Astrocyte of the spinal cord (primary cell): ENCODE measurements at regions not wholly inside any gene's neighbourhood (a gene's known extent, or its start where the extent isn't known, plus 50 kb on each side); places are given as distances from the start of the nearest gene placed in this dataset.

Source experiments
- DNase-seq: peaks from one replicate; pipeline ENCODE4 v3.0.0; 2011; ENCODE audit warnings: low read depth, low spot score
- H3K4me3 ChIP-seq: 2 replicates; pipeline ENCODE4 v1.5.1; 2011; ENCODE audit warnings: low read depth, mild to moderate bottlenecking, low read length, moderate library complexity
- CTCF ChIP-seq: IDR thresholded peaks from 2 replicates; pipeline ENCODE4 v1.5.1; 2012; ENCODE audit warnings: low read depth, mild to moderate bottlenecking, low read length, inconsistent platforms
- in situ Hi-C: cut with HindIII; loops from 2 replicates; pipeline ENCODE4 v1.10.0; 2017; ENCODE audit warnings: low sequenced_read_pairs

DNA sequence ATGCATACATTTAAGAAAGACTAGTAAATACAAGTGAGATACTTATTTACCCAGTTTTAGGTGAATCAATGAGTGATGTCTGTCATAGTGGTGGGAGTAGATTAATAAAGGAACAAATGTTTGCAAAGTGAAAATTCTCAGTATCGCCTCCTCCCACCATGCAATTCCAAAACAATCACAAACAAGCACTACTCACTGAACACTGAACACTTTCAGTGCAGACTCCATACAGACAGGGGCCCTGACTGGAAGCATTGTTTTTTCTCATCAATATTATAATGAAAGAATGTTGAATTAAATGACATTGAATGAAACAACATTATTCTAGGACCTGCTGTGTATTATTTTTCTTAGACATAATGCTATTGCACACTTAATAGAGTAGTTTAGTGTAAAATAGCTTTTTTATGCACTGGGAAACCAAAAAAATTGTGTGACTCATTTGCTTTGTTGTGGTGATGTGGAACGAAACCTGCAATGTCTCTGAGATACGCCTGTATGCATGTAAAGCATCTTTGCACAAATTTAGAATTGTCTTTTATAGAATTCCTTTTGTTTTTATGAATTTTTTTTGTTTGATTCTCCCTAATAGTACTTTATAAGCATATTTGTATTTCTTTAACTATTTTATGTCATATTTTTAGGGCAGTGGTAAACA is 317.5 kb downstream of the UTRN start:
- no peak for TF ChIP-seq CTCF
- in situ Hi-C loops = no loop called here
- no peak overlapping the region for H3K4me3 ChIP-seq
- no peak for DNase-seq

GRCh38 chr6:144606083-144606482 is 320.9 kb downstream of the UTRN start:
- no peak overlapping the region for H3K4me3 ChIP-seq
- no peak for TF ChIP-seq CTCF
- in situ Hi-C loops = no loop called here
- DNase-seq = no peak

DNA sequence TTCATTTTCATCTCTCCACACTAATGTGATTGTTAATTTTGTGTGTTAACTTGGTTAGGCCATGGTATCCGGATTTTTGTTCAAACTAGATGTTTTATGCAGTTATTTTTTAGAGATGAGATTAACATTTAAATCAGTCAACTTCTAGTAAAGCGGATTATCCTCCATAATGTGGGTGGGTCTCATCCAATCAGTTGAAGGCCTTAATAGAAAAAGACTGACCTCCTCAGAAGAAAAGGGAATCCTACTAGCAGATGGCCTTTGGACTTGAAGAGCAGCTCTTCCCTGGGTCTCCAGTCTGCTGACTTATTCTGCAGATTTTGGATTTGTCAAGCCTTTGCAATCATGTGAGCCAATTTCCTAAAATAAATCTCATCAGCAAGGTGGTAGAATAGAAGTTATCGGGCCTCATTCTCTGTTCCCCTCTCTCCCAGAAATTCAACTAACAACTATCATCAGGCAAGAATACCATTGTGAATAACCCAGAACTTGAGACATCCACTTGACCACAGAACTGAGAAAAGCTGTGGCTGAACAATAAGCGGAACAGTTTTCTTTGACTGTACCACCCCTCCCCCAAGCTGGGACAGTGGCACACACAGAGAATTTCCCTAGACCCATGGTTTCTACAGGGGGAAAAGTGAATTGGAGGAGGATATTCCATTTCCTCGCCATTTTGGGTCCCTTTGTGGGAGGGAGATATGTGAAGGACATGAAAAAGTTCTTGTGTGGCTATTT is 323.0 kb downstream of the UTRN start:
- TF ChIP-seq CTCF = no peak
- DNase-seq = no peak
- no peak overlapping the region for H3K4me3 ChIP-seq
- in situ Hi-C loops = no loop called here

DNA sequence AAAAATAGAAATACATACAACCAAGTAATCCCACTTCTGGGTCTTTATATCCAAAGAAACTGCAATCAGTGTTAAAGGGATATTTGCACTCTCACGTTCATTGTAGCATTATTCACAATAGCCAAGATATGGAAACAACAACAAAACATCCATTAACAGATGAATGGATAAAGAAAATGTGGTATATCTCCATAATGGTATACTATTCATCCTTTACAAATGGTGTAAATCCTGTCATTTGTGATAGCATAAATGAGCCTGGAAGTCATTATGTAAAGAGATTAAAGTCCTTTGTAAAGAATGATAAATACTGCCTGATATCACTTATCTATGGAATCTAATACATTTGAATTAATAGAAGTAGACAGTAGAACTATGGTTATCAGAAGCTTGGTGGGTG is 327.7 kb downstream of the UTRN start:
- in situ Hi-C loops = no loop called here
- TF ChIP-seq CTCF = no peak
- DNase-seq = no peak
- no peak overlapping the region for H3K4me3 ChIP-seq

GRCh38 chr6:144613859-144614258 is 328.7 kb downstream of the UTRN start:
- DNase-seq = no peak
- in situ Hi-C loops = no loop called here
- H3K4me3 ChIP-seq = no peak overlapping the region
- no peak for TF ChIP-seq CTCF

- in situ Hi-C loops = no loop called here
- TF ChIP-seq CTCF = no peak
- DNase-seq = no peak
- no peak overlapping the region for H3K4me3 ChIP-seq
Observed at GRCh38 chr6:144615870-144616269, 330.7 kb downstream of the UTRN start.
